Naive thymus-derived CD8-positive, alpha-beta T cell (primary cell): ENCODE measurements at regions not wholly inside any gene's neighbourhood (a gene's known extent, or its start where the extent isn't known, plus 50 kb on each side); places are given as distances from the start of the nearest gene placed in this dataset.

ENCODE experiments used
- ATAC-seq, 2 donors: fragments of 150-1000 bp; cut with Tn5 transposase in 1 of 2; sonication (Bioruptor Pico), chemical (Tn5 transposase) in 1 of 2; 1 replicate in 1 of 2; 2 replicates in 1 of 2; pipeline ENCODE4 v1.10.0; 2021; ENCODE audit warnings: mild to moderate bottlenecking in 2 of 2, moderate library complexity in 2 of 2
- POLR2A ChIA-PET: fragments of 350-600 bp; sonication (Branson Sonifier 250); formaldehyde crosslinking; loops from one replicate; lab custom pipeline; 2021; ENCODE audit warnings: antibody characterized with exemption; lab: Charles Lee
- DNase-seq, 10 donors: peaks; one replicate each; pipeline versions ENCODE4 v3.0.0 to v3.0.0-alpha.2; 2020 to 2022
- H3K27ac Mint-ChIP-seq, 10 donors: one replicate each; pipeline ENCODE4 v1.8.0; 2020 to 2022; ENCODE audit warnings: mild to moderate bottlenecking in 10 of 10, mixed read lengths in 10 of 10, moderate library complexity in 4 of 10, inconsistent platforms in 1 of 10
- H3K27me3 Mint-ChIP-seq, 5 donors: one replicate each; pipeline ENCODE4 v1.8.0; 2021 to 2022; ENCODE audit warnings: mixed read lengths in 5 of 5
- H3K36me3 Mint-ChIP-seq, 3 donors: one replicate each; pipeline ENCODE4 v1.8.0; 2020 to 2022; ENCODE audit warnings: mixed read lengths in 3 of 3, mild to moderate bottlenecking in 2 of 3, inconsistent platforms in 1 of 3
- H3K4me1 Mint-ChIP-seq, 4 donors: one replicate each; pipeline ENCODE4 v1.8.0; 2021 to 2022; ENCODE audit warnings: mixed read lengths in 4 of 4
- H3K4me3 Mint-ChIP-seq, 10 donors: one replicate each; pipeline ENCODE4 v1.8.0; 2020 to 2022; ENCODE audit warnings: mild to moderate bottlenecking in 10 of 10, mixed read lengths in 10 of 10, moderate library complexity in 6 of 10, inconsistent platforms in 1 of 10
- H3K9me3 Mint-ChIP-seq, 9 donors: one replicate each; pipeline ENCODE4 v1.8.0; 2020 to 2022; ENCODE audit warnings: mixed read lengths in 9 of 9, mild to moderate bottlenecking in 3 of 9, inconsistent platforms in 1 of 9, moderate library complexity in 1 of 9

- no peaks in the 10 kb centered on the region for H3K4me1 Mint-ChIP-seq
- ATAC-seq: no peak
- no peak overlapping the region for H3K4me3 Mint-ChIP-seq
- H3K9me3 Mint-ChIP-seq: peaks cover 0 to 7% (median 0%) of the 10 kb centered on the region in 9 donors
- DNase-seq: no peak
- POLR2A ChIA-PET: no interaction called here
- H3K27me3 Mint-ChIP-seq: peaks cover 0 to 4% (median 0%) of the 10 kb centered on the region in 5 donors
- no peaks in the 10 kb centered on the region for H3K36me3 Mint-ChIP-seq
- no peak overlapping the region for H3K27ac Mint-ChIP-seq
Observed at GRCh38 chr7:41333511-41333910, 369.4 kb downstream of the INHBA start.

- no peak for ATAC-seq
- no peak overlapping the region for H3K27ac Mint-ChIP-seq
Observed at GRCh38 chr7:41331194-41331593, 371.7 kb downstream of the INHBA start.

GRCh38 chr7:41328544-41328943 lies 374.3 kb downstream of the INHBA start:
- H3K27ac Mint-ChIP-seq: no peak overlapping the region
- H3K36me3 Mint-ChIP-seq: no peaks in the 10 kb centered on the region

More at GRCh38 chr7:41331194-41331593, 371.7 kb downstream of the INHBA start:
- POLR2A ChIA-PET: no interaction called here
- peaks cover 0 to 10% (median 0%) of the 10 kb centered on the region in 9 donors for H3K9me3 Mint-ChIP-seq
- peaks cover 0 to 4% (median 1%) of the 10 kb centered on the region in 5 donors for H3K27me3 Mint-ChIP-seq
- H3K36me3 Mint-ChIP-seq: no peaks in the 10 kb centered on the region
- DNase-seq: no peak
- H3K4me3 Mint-ChIP-seq: no peak overlapping the region
- H3K4me1 Mint-ChIP-seq: no peaks in the 10 kb centered on the region

GRCh38 chr7:41328131-41328530 lies 374.8 kb downstream of the INHBA start:
- no peak overlapping the region for H3K4me3 Mint-ChIP-seq
- H3K9me3 Mint-ChIP-seq: peaks cover 0 to 7% (median 1%) of the 10 kb centered on the region in 9 donors
- H3K4me1 Mint-ChIP-seq: no peaks in the 10 kb centered on the region
- H3K27me3 Mint-ChIP-seq: peaks cover 0 to 4% (median 1%) of the 10 kb centered on the region in 5 donors
- DNase-seq (no peak), ATAC-seq (no peak)
- no peaks in the 10 kb centered on the region for H3K36me3 Mint-ChIP-seq
- no peak overlapping the region for H3K27ac Mint-ChIP-seq
- POLR2A ChIA-PET: no interaction called here

More at GRCh38 chr7:41328544-41328943, 374.3 kb downstream of the INHBA start:
- Mint-ChIP-seq H3K27me3 (peaks cover 0 to 4% (median 1%) of the 10 kb centered on the region in 5 donors), H3K4me1 (no peaks in the 10 kb centered on the region), H3K9me3 (peaks cover 0 to 7% (median 1%) of the 10 kb centered on the region in 9 donors), H3K4me3 (no peak overlapping the region)
- POLR2A ChIA-PET: no interaction called here
- DNase-seq (no peak), ATAC-seq (no peak)

- peaks cover 0 to 4% (median 1%) of the 10 kb centered on the region in 5 donors for H3K27me3 Mint-ChIP-seq
- DNase-seq (no peak), ATAC-seq (no peak)
- H3K4me1 Mint-ChIP-seq: no peaks in the 10 kb centered on the region
- H3K36me3 Mint-ChIP-seq: no peaks in the 10 kb centered on the region
- POLR2A ChIA-PET: no interaction called here
- H3K27ac Mint-ChIP-seq: no peak overlapping the region
- H3K9me3 Mint-ChIP-seq: peaks cover 0 to 7% (median 1%) of the 10 kb centered on the region in 9 donors
- no peak overlapping the region for H3K4me3 Mint-ChIP-seq
Observed at GRCh38 chr7:41326616-41327015, 376.3 kb downstream of the INHBA start.

GRCh38 chr7:41323806-41324205 lies 379.1 kb downstream of the INHBA start:
- no peak for ATAC-seq
- H3K9me3 Mint-ChIP-seq: peaks cover 0 to 7% (median 3%) of the 10 kb centered on the region in 9 donors
- no peak overlapping the region for H3K27ac Mint-ChIP-seq
- POLR2A ChIA-PET: no interaction called here
- H3K4me3 Mint-ChIP-seq: no peak overlapping the region
- H3K27me3 Mint-ChIP-seq: peaks cover 0 to 1% (median 0%) of the 10 kb centered on the region in 5 donors
- no peaks in the 10 kb centered on the region for H3K36me3 Mint-ChIP-seq
- DNase-seq: no peak
- no peaks in the 10 kb centered on the region for H3K4me1 Mint-ChIP-seq

- Mint-ChIP-seq H3K27me3 (no peaks in the 10 kb centered on the region), H3K4me3 (no peak overlapping the region), H3K4me1 (no peaks in the 10 kb centered on the region), H3K36me3 (no peaks in the 10 kb centered on the region), H3K27ac (no peak overlapping the region), H3K9me3 (peaks cover 0 to 10% (median 3%) of the 10 kb centered on the region in 9 donors)
- POLR2A ChIA-PET: no interaction called here
- no peak for DNase-seq
- ATAC-seq: no peak
Observed at GRCh38 chr7:41319581-41319980, 383.3 kb downstream of the INHBA start.

GRCh38 chr7:41316410-41316809 lies 386.5 kb downstream of the INHBA start:
- Mint-ChIP-seq H3K4me1 (no peaks in the 10 kb centered on the region), H3K27ac (no peak overlapping the region), H3K9me3 (peaks cover 0 to 10% (median 3%) of the 10 kb centered on the region in 9 donors), H3K4me3 (no peak overlapping the region), H3K36me3 (no peaks in the 10 kb centered on the region), H3K27me3 (no peaks in the 10 kb centered on the region)
- ATAC-seq: no peak
- POLR2A ChIA-PET: no interaction called here
- DNase-seq: no peak

- no peaks in the 10 kb centered on the region for H3K27me3 Mint-ChIP-seq
- no peak overlapping the region for H3K4me3 Mint-ChIP-seq
- no peak overlapping the region for H3K27ac Mint-ChIP-seq
- H3K4me1 Mint-ChIP-seq: no peaks in the 10 kb centered on the region
- peaks cover 0 to 10% (median 3%) of the 10 kb centered on the region in 9 donors for H3K9me3 Mint-ChIP-seq
- DNase-seq (no peak), ATAC-seq (no peak)
- POLR2A ChIA-PET: no interaction called here
- no peaks in the 10 kb centered on the region for H3K36me3 Mint-ChIP-seq
Observed at GRCh38 chr7:41315764-41316163, 387.1 kb downstream of the INHBA start.

- no peaks in the 10 kb centered on the region for H3K36me3 Mint-ChIP-seq
- no peaks in the 10 kb centered on the region for H3K4me1 Mint-ChIP-seq
- no peak overlapping the region for H3K27ac Mint-ChIP-seq
- POLR2A ChIA-PET: no interaction called here
- H3K9me3 Mint-ChIP-seq: peaks cover 0 to 7% (median 2%) of the 10 kb centered on the region in 9 donors
- no peaks in the 10 kb centered on the region for H3K27me3 Mint-ChIP-seq
- H3K4me3 Mint-ChIP-seq: no peak overlapping the region
- ATAC-seq: no peak
- DNase-seq: no peak
Observed at GRCh38 chr7:41313171-41313570, 389.7 kb downstream of the INHBA start.

GRCh38 chr7:41312235-41312634 lies 390.7 kb downstream of the INHBA start:
- Mint-ChIP-seq H3K36me3 (no peaks in the 10 kb centered on the region), H3K27me3 (no peaks in the 10 kb centered on the region), H3K9me3 (peaks cover 0 to 5% (median under 1%) of the 10 kb centered on the region in 9 donors), H3K4me1 (no peaks in the 10 kb centered on the region), H3K27ac (no peak overlapping the region), H3K4me3 (no peak overlapping the region)
- POLR2A ChIA-PET: no interaction called here
- DNase-seq: no peak
- no peak for ATAC-seq

- DNase-seq: no peak
- Mint-ChIP-seq H3K27me3 (no peaks in the 10 kb centered on the region), H3K27ac (no peak overlapping the region), H3K4me3 (no peak overlapping the region), H3K4me1 (no peaks in the 10 kb centered on the region), H3K36me3 (no peaks in the 10 kb centered on the region), H3K9me3 (peaks cover 0 to 5% (median 0%) of the 10 kb centered on the region in 9 donors)
- no peak for ATAC-seq
- POLR2A ChIA-PET: no interaction called here
Observed at GRCh38 chr7:41311301-41311700, 391.6 kb downstream of the INHBA start.

- Mint-ChIP-seq H3K27me3 (no peaks in the 10 kb centered on the region), H3K36me3 (no peaks in the 10 kb centered on the region), H3K27ac (no peak overlapping the region), H3K4me1 (no peaks in the 10 kb centered on the region), H3K4me3 (no peak overlapping the region), H3K9me3 (peaks cover 0 to 15% (median 0%) of the 10 kb centered on the region in 9 donors)
- ATAC-seq (no peak), DNase-seq (no peak)
- POLR2A ChIA-PET: no interaction called here
Observed at GRCh38 chr7:41306486-41306885, 396.4 kb downstream of the INHBA start.

- Mint-ChIP-seq H3K27ac (no peak overlapping the region), H3K27me3 (no peaks in the 10 kb centered on the region), H3K4me1 (no peaks in the 10 kb centered on the region), H3K4me3 (no peak overlapping the region), H3K36me3 (no peaks in the 10 kb centered on the region), H3K9me3 (peaks cover 0 to 15% (median 0%) of the 10 kb centered on the region in 9 donors)
- POLR2A ChIA-PET: no interaction called here
- DNase-seq: no peak
- no peak for ATAC-seq
Observed at GRCh38 chr7:41305001-41305400, 397.9 kb downstream of the INHBA start.
